Nephron (organoid): ENCODE measurements at regions not wholly inside any gene's neighbourhood (a gene's known extent, or its start where the extent isn't known, plus 50 kb on each side); places are given as distances from the start of the nearest gene placed in this dataset.
"Not testable (repeated sequence)": the region's sequence is repeated elsewhere in the genome, so short reads cannot be mapped to it uniquely, and the experiment has no call there.

Experiments
- H3K27ac Mint-ChIP-seq, 3 experiments: 2 replicates each; pipeline ENCODE4 v1.8.0; 2020; ENCODE audit warnings: mixed read lengths in 3 of 3, mild to moderate bottlenecking in 2 of 3, moderate library complexity in 1 of 3
- H3K27me3 Mint-ChIP-seq: 2 replicates; pipeline ENCODE4 v1.8.0; 2021; ENCODE audit warnings: low read depth, mild to moderate bottlenecking, moderate library complexity, mixed read lengths
- H3K36me3 Mint-ChIP-seq: 2 replicates; pipeline ENCODE4 v1.8.0; 2020; ENCODE audit warnings: low read depth, mixed read lengths
- H3K4me1 Mint-ChIP-seq: 2 replicates; pipeline ENCODE4 v1.8.0; 2020; ENCODE audit warnings: mixed read lengths
- H3K4me3 Mint-ChIP-seq, 3 experiments: 2 replicates each; pipeline ENCODE4 v1.8.0; 2020; ENCODE audit warnings: mild to moderate bottlenecking in 3 of 3, mixed read lengths in 3 of 3, moderate library complexity in 2 of 3
- H3K9me3 Mint-ChIP-seq: 2 replicates; pipeline ENCODE4 v1.8.0; 2020; ENCODE audit warnings: mixed read lengths
- TF ChIP-seq, protein P1 (sequence below), 3 experiments: fragments of 200-600 bp; sonication (generic); IDR thresholded peaks; one replicate each; pipeline ENCODE4 v1.5.0; 2021; ENCODE audit warnings: antibody characterized with exemption in 3 of 3; ENCODE audit not compliant: unreplicated experiment in 3 of 3

DNA sequence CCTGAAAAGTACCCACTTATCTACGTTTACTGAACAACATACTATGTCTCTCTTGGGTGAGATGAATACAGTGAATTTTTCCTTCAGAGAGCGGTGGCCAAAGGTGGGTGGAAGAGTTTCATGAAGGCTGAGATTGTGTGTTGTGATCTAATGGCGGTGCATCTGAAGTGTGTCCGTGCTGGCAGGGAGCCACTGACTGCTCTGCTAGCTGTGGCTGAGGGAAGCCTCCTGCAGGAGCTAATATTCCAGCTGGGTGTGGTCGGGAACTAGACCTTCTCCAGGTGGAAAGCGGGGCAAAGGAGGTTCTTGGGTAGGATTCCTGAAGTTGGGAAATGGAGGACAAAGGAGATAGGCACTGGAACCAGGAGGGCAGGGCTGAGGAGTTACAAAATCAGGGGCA lies 69.2 kb upstream of the GRB10 start:
- no peak overlapping the region for H3K4me3 Mint-ChIP-seq

DNA sequence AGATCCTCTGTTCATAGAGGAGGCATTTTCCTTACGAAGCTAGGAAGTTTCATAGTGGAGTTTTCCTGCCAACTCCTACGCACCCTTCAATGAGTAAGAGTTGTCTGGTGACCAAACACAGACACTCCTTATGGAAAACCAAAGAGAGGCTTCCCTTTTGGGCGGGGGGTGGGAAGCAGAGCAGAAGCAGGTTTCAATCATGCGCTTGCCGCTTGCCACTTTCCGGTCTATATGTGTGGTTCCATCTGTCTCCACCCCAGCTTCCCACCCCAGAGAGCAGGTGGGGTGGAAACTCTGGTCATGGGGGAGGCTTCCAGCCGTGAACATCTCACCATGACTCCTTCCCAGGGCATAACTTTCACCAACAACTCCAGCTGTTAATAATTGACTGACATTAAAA lies 68.8 kb upstream of the GRB10 start:
- no peaks in the 10 kb centered on the region for H3K36me3 Mint-ChIP-seq
- H3K4me1 Mint-ChIP-seq, result no peaks in the 10 kb centered on the region
- TF ChIP-seq, protein P1, sequence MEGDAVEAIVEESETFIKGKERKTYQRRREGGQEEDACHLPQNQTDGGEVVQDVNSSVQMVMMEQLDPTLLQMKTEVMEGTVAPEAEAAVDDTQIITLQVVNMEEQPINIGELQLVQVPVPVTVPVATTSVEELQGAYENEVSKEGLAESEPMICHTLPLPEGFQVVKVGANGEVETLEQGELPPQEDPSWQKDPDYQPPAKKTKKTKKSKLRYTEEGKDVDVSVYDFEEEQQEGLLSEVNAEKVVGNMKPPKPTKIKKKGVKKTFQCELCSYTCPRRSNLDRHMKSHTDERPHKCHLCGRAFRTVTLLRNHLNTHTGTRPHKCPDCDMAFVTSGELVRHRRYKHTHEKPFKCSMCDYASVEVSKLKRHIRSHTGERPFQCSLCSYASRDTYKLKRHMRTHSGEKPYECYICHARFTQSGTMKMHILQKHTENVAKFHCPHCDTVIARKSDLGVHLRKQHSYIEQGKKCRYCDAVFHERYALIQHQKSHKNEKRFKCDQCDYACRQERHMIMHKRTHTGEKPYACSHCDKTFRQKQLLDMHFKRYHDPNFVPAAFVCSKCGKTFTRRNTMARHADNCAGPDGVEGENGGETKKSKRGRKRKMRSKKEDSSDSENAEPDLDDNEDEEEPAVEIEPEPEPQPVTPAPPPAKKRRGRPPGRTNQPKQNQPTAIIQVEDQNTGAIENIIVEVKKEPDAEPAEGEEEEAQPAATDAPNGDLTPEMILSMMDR (IDR thresholded peaks at IDR 0.05; ENCODE audit: unreplicated experiment in 3 of 3), result no peak
- no peaks in the 10 kb centered on the region for H3K9me3 Mint-ChIP-seq
- no peak overlapping the region for H3K27ac Mint-ChIP-seq
- peaks cover 4% of the 10 kb centered on the region for H3K27me3 Mint-ChIP-seq
- H3K4me3 Mint-ChIP-seq, result no peak overlapping the region

More for the DNA sequence above, 69.2 kb upstream of the GRB10 start:
- Mint-ChIP-seq H3K4me1 (no peaks in the 10 kb centered on the region), H3K9me3 (no peaks in the 10 kb centered on the region), H3K27me3 (peaks cover 4% of the 10 kb centered on the region), H3K36me3 (no peaks in the 10 kb centered on the region), H3K27ac (no peak overlapping the region)
- TF ChIP-seq, protein P1 (IDR thresholded peaks at IDR 0.05; ENCODE audit: unreplicated experiment in 3 of 3), result no peak

DNA sequence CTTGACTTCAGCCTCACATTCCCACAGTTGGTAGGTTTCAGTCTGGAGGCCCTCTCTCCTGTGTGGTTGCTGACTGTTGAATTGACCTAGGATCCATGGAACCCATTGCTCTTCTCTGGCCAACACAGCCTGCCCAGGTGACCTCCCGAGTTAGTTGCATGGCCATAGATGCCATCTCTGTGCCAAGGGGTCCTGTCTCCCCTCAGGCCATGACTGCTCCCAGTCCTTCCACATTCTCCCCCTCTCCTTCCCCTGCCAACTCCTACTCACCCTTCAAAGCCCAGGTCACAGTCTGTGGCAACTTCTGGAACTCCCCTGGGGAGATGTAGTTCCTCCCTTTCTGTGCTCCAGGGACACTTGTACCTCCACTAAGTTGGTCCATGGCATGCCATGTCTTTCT lies 67.3 kb upstream of the GRB10 start:
- H3K27ac Mint-ChIP-seq, result no peak overlapping the region

DNA sequence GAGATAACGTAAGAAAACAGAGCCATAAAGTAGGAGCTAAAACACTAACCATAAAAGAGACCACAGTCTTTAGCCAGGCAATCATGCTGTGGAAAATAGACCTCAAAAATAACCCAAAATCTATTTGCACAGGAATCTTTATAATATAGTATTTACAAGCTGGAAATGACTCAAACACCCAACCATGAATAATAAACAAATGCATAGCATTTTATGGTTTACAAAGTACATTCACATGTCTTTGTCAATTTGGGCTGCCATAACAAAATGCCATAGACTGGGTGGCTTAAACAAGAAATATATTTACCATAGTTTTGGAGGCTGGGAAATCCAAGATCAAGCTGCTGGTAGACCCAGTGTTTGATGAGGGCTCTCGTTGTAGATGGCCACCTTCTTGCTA lies 65.5 kb upstream of the GRB10 start:
- H3K9me3 Mint-ChIP-seq, result peaks cover 3% of the 10 kb centered on the region

More for the DNA sequence above, 67.3 kb upstream of the GRB10 start:
- H3K9me3 Mint-ChIP-seq, result peaks cover 3% of the 10 kb centered on the region
- TF ChIP-seq, protein P1 (IDR thresholded peaks at IDR 0.05; ENCODE audit: unreplicated experiment in 3 of 3), result no peak
- no peaks in the 10 kb centered on the region for H3K4me1 Mint-ChIP-seq
- H3K27me3 Mint-ChIP-seq, result peaks cover 4% of the 10 kb centered on the region
- H3K4me3 Mint-ChIP-seq, result no peak overlapping the region
- no peaks in the 10 kb centered on the region for H3K36me3 Mint-ChIP-seq

DNA sequence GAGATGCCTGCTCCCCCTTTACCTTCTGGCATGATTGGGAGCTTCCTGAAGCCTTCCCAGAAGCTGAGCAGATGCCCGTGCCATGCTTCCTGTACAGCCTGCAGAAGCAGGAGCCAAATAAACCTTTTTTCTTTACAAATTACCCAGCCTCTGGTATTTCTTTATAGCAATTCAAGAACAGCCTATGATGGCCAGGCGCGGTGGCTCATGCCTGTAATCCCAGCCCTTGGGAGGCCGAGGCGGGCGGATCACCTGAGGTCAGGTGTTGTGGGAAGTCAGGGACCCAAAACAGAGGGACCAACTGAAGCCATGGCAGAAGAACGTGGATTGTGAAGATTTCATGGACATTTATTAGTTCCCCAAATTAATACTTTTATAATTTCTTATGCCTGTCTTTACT lies 62.2 kb upstream of the GRB10 start:
- not testable (repeated sequence) for H3K27me3 Mint-ChIP-seq, H3K9me3 Mint-ChIP-seq, H3K27ac Mint-ChIP-seq, H3K4me3 Mint-ChIP-seq, H3K36me3 Mint-ChIP-seq, H3K4me1 Mint-ChIP-seq

More for the DNA sequence above, 65.5 kb upstream of the GRB10 start:
- Mint-ChIP-seq H3K36me3 (no peaks in the 10 kb centered on the region), H3K27me3 (peaks cover 4% of the 10 kb centered on the region), H3K4me1 (no peaks in the 10 kb centered on the region), H3K27ac (no peak overlapping the region), H3K4me3 (no peak overlapping the region)
- TF ChIP-seq, protein P1 (IDR thresholded peaks at IDR 0.05; ENCODE audit: unreplicated experiment in 3 of 3), result no peak

DNA sequence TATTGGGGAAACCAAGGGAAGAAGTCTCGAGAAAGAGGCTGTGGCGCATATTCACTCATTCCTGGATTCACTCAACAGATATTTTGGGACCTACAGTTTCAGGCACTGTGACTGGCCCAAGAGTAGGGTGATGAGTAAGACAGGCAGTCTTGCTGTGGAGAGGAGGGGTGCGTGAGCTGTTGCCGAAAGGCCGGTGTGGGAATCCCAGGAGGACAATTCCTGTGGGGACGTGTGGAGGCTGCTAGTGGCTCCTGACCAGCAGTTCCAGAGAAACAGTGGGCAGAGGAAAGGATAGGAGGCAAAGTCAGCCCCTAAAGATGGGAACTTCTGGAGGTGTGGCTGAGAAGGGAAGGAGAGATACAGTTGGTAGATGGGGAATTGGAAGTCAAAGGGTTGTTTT lies 59.3 kb upstream of the GRB10 start:
- no peak overlapping the region for H3K27ac Mint-ChIP-seq
- peaks cover 3% of the 10 kb centered on the region for H3K9me3 Mint-ChIP-seq
- H3K4me1 Mint-ChIP-seq, result no peaks in the 10 kb centered on the region
- H3K36me3 Mint-ChIP-seq, result no peaks in the 10 kb centered on the region
- TF ChIP-seq, protein P1 (IDR thresholded peaks at IDR 0.05; ENCODE audit: unreplicated experiment in 3 of 3), result no peak
- no peaks in the 10 kb centered on the region for H3K27me3 Mint-ChIP-seq
- no peak overlapping the region for H3K4me3 Mint-ChIP-seq
